Posterior vena cava (tissue), 2 donors: ENCODE measurements at regions not wholly inside any gene's neighbourhood (a gene's known extent, or its start where the extent isn't known, plus 50 kb on each side); places are given as distances from the start of the nearest gene placed in this dataset.
"Not testable (repeated sequence)": the region's sequence is repeated elsewhere in the genome, so short reads cannot be mapped to it uniquely, and the experiment has no call there.

ENCODE experiments used
- DNase-seq: peaks from one replicate; pipeline ENCODE4 v3.0.0-alpha.2; 2020; ENCODE audit warnings: low spot score
- intact Hi-C, 2 donors: fragments of 100-400 bp; cut with DNase I; formaldehyde crosslinking; loops; one replicate each; pipeline versions ENCODE4 v1.14.1 to v1.14.2; 2022 to 2023
- donor health status: DM: yes; HTN: yes; CAD: no.
- donor health status: DM: yes; HTN: yes; CAD: no.

GRCh38 chr9:108070861-108071260 is 581.3 kb upstream of the KLF4 start:
- intact Hi-C loops: no loop called here

DNA sequence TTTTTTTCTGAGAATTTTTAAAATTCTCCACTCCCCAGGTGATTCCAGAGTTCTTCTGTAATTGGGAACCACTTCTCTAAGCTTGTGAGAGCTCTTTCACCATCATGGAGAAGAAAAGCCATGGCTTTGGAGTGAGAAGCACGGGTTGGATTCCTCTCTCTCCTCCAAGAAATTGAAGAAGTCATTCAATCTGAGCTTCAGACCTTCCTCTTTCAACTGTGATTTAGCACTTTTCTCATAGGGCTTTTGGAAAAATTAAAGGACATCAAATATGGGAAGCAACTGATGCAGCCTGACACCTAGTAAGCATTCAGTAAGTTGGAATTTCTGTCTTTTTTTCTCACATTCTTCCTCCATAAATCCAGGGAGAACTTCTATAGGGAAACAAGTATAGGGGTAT is 580.4 kb upstream of the KLF4 start:
- intact Hi-C loops: no loop called here

More at GRCh38 chr9:108070861-108071260, 581.3 kb upstream of the KLF4 start:
- DNase-seq: no peak

DNA sequence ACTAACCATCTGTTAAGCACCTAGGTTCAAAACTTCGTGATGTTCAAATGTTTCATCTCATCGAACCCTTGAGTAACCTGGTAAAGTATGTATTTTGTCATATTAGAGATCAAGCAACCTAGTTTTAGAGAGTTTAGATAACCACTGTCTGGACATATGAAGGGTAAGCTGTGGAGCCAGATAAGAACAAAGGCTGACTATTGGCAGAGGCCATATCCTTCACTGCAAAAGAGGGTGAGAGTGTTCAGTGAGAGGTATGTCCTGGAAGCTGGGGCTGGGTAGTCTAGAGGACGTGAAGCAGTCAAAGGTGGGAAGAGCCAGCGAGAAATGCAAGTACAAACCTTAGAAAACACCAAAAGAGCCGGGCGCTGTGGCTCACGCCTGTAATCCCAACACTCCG is 573.1 kb upstream of the KLF4 start:
- intact Hi-C loops: no loop called here

More for the DNA sequence above, 580.4 kb upstream of the KLF4 start:
- no peak for DNase-seq

GRCh38 chr9:108060175-108060574 is 570.6 kb upstream of the KLF4 start:
- no peak for DNase-seq
- intact Hi-C loops: no loop called here

More for the DNA sequence above, 573.1 kb upstream of the KLF4 start:
- DNase-seq: no peak

- DNase-seq: no peak
- intact Hi-C loops: no loop called here
Observed at GRCh38 chr9:108058135-108058814, 568.7 kb upstream of the KLF4 start.

DNA sequence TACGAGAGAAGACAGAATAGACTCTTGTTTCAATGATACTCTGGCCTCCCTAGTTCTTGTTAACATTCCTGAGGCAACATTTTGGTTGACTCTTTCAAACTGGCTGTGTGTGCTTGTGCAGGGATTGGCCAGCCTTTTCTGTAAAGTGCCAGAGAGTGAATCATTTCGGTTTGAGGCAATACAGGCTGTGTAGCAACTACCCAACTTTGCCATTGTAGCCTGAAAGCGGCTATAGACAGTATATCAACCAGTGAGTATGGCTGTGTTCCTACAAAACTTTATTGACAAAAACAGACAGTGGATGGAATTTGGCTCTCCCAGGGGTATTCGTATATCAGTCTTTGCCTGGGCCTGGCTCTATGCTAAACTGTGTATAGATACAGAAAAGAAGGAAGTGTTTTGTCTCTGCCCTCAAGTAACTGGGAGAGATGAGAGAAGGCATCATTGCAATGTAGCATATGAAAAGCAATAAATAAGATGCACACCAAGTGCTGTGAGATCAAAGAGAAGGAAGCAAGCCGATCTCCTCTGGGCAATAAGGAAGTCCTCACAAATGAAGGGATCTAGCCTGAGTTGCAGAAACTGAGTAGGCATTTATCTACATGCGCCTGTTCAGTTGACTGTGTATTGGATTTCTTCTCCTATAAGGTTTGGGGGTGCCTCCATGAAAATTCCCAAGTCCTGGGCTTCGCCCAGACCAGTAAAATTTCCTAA is 568.0 kb upstream of the KLF4 start:
- intact Hi-C loops: no loop called here
- no peak for DNase-seq

DNA sequence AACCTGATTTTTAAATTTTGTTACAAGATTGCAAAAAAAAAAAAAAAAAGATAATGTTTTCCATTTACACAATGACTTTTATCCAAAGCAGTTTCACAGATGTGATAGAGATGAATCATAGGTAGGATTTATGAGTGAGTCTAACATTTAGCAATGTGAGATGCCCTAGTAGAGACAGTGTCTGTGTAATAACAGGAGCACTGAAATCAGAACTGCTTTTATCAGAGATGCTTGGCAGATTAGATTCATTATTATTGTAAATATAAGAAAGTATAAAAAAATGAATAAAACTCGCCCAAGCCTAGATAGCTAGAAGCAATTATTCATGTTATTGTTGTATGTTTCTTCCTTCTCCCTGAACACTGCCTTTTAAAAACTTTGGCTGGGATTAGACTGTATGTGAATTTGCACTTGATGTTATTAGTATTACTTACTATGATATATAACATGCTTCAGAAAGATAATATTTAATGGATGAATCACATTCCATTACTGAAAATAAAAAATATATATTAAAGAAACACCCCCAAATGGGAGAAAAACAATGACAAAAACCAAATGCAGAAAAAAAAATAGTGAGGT is 567.3 kb upstream of the KLF4 start:
- intact Hi-C loops: no loop called here
- DNase-seq: no peak

DNA sequence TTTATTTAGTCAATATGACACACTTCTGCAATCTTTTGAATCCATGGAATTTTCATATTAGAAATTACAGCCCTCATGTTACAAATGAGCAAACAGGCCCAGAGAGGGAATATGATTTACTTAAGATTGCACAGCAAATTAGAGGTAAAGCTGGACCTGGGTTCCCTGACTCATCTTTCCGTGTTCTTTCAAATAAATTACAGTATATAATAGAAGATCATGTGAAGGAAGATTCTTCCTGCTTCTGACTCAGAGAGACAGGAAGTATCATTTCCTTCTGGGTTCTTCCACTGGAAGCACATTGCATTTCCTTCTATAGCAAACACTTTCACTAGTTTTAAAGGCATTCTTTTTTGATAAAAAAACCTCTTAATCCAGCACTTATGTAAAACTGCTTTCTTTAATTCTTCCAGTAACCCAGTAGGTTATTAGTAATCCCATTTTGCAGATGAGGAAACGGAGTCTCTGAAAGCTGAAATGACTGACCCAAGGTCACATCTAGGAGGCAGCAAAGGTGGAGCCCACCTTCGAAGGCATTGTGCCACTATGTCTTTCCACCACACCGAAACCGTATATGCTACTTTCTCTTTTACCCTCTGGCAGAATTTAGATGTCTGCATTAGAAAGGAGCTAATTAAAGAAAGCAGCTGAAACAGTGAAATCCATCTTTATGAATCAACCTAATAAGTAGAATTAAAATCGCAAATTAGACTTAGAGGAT is 566.7 kb upstream of the KLF4 start:
- intact Hi-C loops: no loop called here
- DNase-seq: no peak

GRCh38 chr9:108054131-108054630 is 564.6 kb upstream of the KLF4 start:
- DNase-seq: no peak
- intact Hi-C loops: no loop called here

- intact Hi-C loops: no loop called here
Observed at GRCh38 chr9:108053555-108054061, 564.0 kb upstream of the KLF4 start.

DNA sequence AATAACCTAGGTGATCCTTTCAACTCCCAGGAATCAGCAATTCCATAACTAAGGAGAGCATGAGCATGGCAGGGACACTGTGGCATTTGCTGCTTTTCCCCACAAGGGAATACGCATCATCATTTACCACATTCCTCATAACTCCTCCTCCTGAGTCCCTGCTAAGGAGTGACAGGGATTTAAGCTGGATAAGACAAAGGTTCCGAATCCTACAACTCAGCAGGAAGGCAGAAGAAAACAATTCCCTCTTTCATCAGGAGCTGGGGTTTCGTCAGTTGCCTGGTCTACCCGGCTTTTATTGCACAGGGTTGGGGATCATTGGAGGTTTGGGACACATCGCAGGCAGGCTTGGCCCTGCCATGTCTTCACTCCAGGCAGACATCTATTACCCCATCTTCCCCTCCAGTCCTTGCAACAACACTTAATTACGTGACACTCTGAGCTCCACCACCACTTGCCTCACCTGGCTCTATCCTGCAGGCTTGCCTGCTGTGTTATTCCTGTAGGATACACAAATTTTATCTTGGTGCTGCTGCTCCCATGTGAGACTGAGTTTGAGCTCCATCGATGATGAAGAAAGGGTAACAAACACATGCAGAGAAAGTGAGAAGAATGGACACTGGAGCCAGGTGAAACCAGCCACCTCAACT is 563.0 kb upstream of the KLF4 start:
- intact Hi-C loops: no loop called here

More at GRCh38 chr9:108053555-108054061, 564.0 kb upstream of the KLF4 start:
- peak; percentile 91 for DNase-seq

GRCh38 chr9:108050894-108051293 is 561.3 kb upstream of the KLF4 start:
- intact Hi-C loops: no loop called here
- no peak for DNase-seq

More for the DNA sequence above, 563.0 kb upstream of the KLF4 start:
- no peak for DNase-seq

DNA sequence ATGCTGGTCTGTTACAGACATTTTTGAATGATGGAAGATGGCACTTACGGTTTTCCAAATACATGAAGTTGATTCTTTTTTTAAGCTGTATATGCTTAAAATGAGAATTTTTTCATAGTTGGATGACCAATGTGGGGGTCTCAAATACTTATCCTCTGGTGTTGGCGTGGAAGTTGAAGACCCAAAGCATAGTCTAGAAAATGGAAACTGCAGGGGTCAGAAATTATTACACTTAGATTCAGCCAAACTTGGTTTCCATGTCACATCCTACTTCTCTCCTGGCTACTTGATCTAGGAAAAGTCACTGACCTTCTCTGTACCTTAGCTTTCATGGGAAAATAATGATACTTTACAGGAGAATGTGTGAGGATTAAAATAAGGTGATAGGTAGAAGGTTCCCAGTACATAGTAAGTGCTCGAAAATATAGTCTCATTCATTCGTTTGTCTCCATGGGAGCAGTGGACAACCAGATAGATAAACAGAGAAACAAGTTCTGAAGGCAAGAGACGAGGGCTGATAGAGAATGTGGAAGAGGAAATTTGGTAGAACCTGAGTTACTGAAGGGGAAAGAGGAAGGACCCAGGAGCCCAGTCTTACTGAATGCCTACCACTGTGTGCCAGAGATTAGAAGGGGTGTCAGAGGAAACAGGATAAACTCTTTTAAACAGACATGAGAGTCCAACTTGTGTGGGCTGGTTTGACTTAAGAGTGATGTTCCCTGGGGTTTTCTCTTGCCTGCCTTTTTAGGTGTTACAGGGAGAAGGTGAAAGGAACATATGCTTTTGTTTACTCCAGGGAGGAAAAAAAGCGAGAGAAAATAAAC is 560.3 kb upstream of the KLF4 start:
- no peak for DNase-seq
- intact Hi-C loops: no loop called here

GRCh38 chr9:108049026-108049607 is 559.5 kb upstream of the KLF4 start:
- DNase-seq: no peak
- intact Hi-C loops: no loop called here

GRCh38 chr9:108048406-108049025 is 558.9 kb upstream of the KLF4 start:
- no peak for DNase-seq
- intact Hi-C loops: no loop called here

GRCh38 chr9:108047777-108048176 is 558.2 kb upstream of the KLF4 start:
- intact Hi-C loops, DNase-seq: not testable (repeated sequence)

- no peak for DNase-seq
- intact Hi-C loops: no loop called here
Observed at GRCh38 chr9:108047264-108047663, 557.7 kb upstream of the KLF4 start.
